Lower leg skin (tissue), 4 donors: ENCODE measurements at regions not wholly inside any gene's neighbourhood (a gene's known extent, or its start where the extent isn't known, plus 50 kb on each side); places are given as distances from the start of the nearest gene placed in this dataset.

Experiments
- DNase-seq, 2 donors: peaks; one replicate each; pipeline ENCODE4 v3.0.0-alpha.2; 2019; ENCODE audit warnings: low spot score in 2 of 2
- H3K4me3 ChIP-seq: fragments of 200-600 bp; sonication (generic); 2 replicates; pipeline ENCODE4 v1.5.1; 2017; ENCODE audit warnings: mild to moderate bottlenecking, low read depth; ENCODE audit not compliant: poor library complexity, severe bottlenecking
- CTCF ChIP-seq, 3 donors: fragments of 450-650 bp; IDR thresholded peaks; one replicate each; pipeline ENCODE4 v1.5.1; 2016; ENCODE audit warnings: antibody characterized with exemption in 3 of 3, mild to moderate bottlenecking in 3 of 3, moderate library complexity in 2 of 3
- POLR2A ChIP-seq, 2 donors: fragments of 450-650 bp; IDR thresholded peaks; one replicate each; pipeline ENCODE4 v1.6.1; 2016 to 2017; ENCODE audit warnings: antibody characterized with exemption in 2 of 2, mild to moderate bottlenecking in 1 of 2, moderate library complexity in 1 of 2
- WGBS, 2 donors: methylation state at CpG; one replicate each; pipeline ENCODE4 v1.1.5; 2018; 5-methylcytosine and 5-hydroxymethylcytosine counted together
- intact Hi-C: fragments of 100-400 bp; cut with DNase I; formaldehyde crosslinking; loops from one replicate; pipeline ENCODE4 v1.15.0; 2023; ENCODE audit warnings: low total_unique reads

GRCh38 chr7:68304536-68304935 lies 1293.7 kb upstream of the AUTS2 start:
- TF ChIP-seq POLR2A (IDR thresholded peaks at IDR 0.05) = no peak
- TF ChIP-seq CTCF (IDR thresholded peaks at IDR 0.05) = no peak
- H3K4me3 ChIP-seq = no peak overlapping the region
- WGBS, 2 donors = 47 to 58% methylated on average over 2 of the region's 2 CpGs
- intact Hi-C loops = no loop called here
- no peak for DNase-seq

GRCh38 chr7:68306692-68307107 lies 1291.6 kb upstream of the AUTS2 start:
- WGBS, 2 donors = 44 to 54% methylated on average over 3 of the region's 3 CpGs
- H3K4me3 ChIP-seq = no peak overlapping the region
- intact Hi-C loops = no loop called here
- TF ChIP-seq CTCF (IDR thresholded peaks at IDR 0.05) (no peak), POLR2A (IDR thresholded peaks at IDR 0.05) (no peak)
- DNase-seq = no peak

- no peak for TF ChIP-seq CTCF (IDR thresholded peaks at IDR 0.05)
- no peak for TF ChIP-seq POLR2A (IDR thresholded peaks at IDR 0.05)
- no peak overlapping the region for H3K4me3 ChIP-seq
- intact Hi-C loops = no loop called here
- no peak for DNase-seq
- WGBS, 2 donors = 86 to 88% methylated on average over 2 of the region's 2 CpGs
These were observed 1289.0 kb upstream of the AUTS2 start for GRCh38 chr7:68309271-68309670.

GRCh38 chr7:68309806-68310205 lies 1288.5 kb upstream of the AUTS2 start:
- intact Hi-C loops = no loop called here
- 48 to 59% methylated on average over 6 of the region's 6 CpGs for WGBS, 2 donors

GRCh38 chr7:68311958-68312357 lies 1286.3 kb upstream of the AUTS2 start:
- TF ChIP-seq POLR2A (IDR thresholded peaks at IDR 0.05) = no peak
- TF ChIP-seq CTCF (IDR thresholded peaks at IDR 0.05) = no peak

More at GRCh38 chr7:68309806-68310205, 1288.5 kb upstream of the AUTS2 start:
- no peak for DNase-seq
- H3K4me3 ChIP-seq = no peak overlapping the region
- TF ChIP-seq POLR2A (IDR thresholded peaks at IDR 0.05) = no peak
- no peak for TF ChIP-seq CTCF (IDR thresholded peaks at IDR 0.05)

GRCh38 chr7:68313806-68314205 lies 1284.5 kb upstream of the AUTS2 start:
- H3K4me3 ChIP-seq = no peak overlapping the region
- TF ChIP-seq CTCF (IDR thresholded peaks at IDR 0.05) (no peak), POLR2A (IDR thresholded peaks at IDR 0.05) (no peak)
- DNase-seq = no peak
- intact Hi-C loops = no loop called here
- 48 to 60% methylated on average over 4 of the region's 4 CpGs for WGBS, 2 donors

More at GRCh38 chr7:68311958-68312357, 1286.3 kb upstream of the AUTS2 start:
- no peak overlapping the region for H3K4me3 ChIP-seq
- 86 to 88% methylated on average over 6 of the region's 6 CpGs for WGBS, 2 donors
- no peak for DNase-seq
- intact Hi-C loops = no loop called here
